ENCODE measurements at regions not wholly inside any gene's neighbourhood (a gene's known extent, or its start where the extent isn't known, plus 50 kb on each side); places are given as distances from the start of the nearest gene placed in this dataset.

DNA sequence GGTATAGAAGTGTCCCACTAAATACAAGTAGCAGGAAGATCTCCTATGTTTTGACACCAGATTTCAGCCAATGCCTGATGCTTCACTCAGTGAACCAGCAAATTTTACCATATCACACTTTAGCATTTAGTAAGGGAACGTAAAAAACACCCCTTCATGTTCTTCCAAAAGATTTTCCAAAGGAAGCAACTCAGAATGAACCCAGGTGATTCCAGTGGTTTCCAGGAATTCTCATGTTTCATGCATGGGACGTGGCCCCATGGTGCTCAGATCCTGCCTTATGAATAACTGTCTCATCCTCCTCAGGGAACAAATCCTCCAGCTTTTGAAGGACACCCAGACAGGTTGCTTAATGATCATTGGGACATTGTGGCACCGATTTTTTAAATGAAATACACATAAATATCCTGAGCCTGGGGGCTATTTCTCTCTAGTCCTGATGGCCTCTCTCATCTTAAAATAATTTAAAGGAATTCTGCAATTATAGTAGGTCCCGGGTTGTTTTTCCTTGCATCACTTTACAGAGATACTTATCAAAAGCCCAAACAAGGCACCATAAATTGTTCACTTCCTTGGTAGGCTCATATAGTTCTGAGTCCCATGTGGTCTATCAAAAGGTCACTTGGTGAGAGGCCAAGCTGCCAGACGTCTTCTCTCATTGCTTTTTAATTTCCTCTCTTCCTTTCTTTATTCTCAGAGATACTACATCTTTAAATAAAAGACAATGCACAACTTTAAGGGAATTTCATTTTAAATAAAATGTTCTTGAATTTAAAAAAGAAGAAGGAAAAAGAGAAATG, 261.0 kb downstream of the ZNF516 start:
- TF ChIP-seq, protein P1, sequence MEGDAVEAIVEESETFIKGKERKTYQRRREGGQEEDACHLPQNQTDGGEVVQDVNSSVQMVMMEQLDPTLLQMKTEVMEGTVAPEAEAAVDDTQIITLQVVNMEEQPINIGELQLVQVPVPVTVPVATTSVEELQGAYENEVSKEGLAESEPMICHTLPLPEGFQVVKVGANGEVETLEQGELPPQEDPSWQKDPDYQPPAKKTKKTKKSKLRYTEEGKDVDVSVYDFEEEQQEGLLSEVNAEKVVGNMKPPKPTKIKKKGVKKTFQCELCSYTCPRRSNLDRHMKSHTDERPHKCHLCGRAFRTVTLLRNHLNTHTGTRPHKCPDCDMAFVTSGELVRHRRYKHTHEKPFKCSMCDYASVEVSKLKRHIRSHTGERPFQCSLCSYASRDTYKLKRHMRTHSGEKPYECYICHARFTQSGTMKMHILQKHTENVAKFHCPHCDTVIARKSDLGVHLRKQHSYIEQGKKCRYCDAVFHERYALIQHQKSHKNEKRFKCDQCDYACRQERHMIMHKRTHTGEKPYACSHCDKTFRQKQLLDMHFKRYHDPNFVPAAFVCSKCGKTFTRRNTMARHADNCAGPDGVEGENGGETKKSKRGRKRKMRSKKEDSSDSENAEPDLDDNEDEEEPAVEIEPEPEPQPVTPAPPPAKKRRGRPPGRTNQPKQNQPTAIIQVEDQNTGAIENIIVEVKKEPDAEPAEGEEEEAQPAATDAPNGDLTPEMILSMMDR (IDR thresholded peaks at IDR 0.05; ENCODE audit: low read depth, low read length) = no peak
- DNase-seq (ENCODE audit: low read depth in 2 of 2) = no peak
- no peak overlapping the region for H3K4me3 ChIP-seq (replicated peaks in 1 of 2; ENCODE audit: low read depth in 2 of 2, low read length in 2 of 2)

DNA sequence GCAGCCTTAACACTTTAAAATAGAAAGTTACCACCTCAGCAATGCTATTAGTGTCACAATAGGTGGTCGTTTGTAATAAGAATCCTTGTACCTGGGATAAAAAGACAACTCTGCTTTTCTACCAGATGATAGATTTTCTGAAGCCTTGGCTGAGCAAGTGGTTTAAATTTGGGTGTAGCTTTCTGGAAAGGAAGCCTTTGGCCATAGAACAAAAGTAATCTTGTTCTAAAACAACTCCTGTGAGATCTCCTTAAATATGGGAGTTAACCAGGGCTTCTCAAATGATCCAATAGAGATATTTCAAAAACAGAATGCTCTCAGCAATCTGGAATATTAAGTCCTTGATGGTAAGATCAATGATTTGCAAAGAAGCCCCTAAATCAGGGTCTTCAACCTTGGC, 261.6 kb downstream of the ZNF516 start:
- TF ChIP-seq, protein P1 (IDR thresholded peaks at IDR 0.05; ENCODE audit: low read depth, low read length) = no peak
- DNase-seq (ENCODE audit: low read depth in 2 of 2) = no peak
- no peak overlapping the region for H3K4me3 ChIP-seq (replicated peaks in 1 of 2; ENCODE audit: low read depth in 2 of 2, low read length in 2 of 2)

DNA sequence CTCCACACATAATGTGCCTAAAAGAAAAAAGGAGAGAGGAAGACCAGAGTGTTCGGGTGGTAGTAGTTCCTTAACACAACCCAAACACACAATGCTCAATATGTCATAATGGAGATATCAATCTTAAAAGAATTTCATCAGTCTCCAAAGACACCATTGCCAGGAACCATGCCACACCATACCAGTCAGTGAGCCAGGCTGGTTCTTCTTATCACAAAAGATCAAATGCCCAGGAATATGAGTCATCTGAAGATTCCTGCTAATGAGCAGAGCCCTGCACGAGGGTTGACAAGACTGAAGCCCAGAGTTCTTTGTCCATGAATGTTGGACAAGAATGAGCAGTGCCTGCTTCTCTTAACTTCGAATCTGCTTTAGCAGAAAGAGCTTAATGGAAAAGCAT, 262.3 kb downstream of the ZNF516 start:
- DNase-seq (ENCODE audit: low read depth in 2 of 2) = no peak
- TF ChIP-seq, protein P1 (IDR thresholded peaks at IDR 0.05; ENCODE audit: low read depth, low read length) = no peak
- H3K4me3 ChIP-seq (replicated peaks in 1 of 2; ENCODE audit: low read depth in 2 of 2, low read length in 2 of 2) = no peak overlapping the region

DNA sequence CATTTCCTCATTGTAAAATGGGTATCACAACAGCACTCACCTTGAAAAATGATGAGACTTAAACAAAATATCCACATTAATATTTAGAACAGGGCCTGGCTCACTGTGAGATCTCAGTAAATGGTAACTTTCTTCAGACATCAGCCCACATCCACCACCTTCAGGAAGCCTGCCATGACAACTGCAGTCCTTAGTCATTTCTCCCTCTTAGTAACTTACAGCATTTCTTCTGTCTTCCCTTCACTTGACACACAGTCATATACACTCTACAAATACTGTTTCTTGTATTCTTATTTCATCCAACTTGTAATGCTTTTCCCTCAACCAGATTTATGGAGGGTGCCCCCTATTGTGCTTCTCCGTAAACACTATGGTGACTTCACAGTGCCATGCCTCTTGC, 263.0 kb downstream of the ZNF516 start:
- TF ChIP-seq, protein P1 (IDR thresholded peaks at IDR 0.05; ENCODE audit: low read depth, low read length) = no peak
- no peak overlapping the region for H3K4me3 ChIP-seq (replicated peaks in 1 of 2; ENCODE audit: low read depth in 2 of 2, low read length in 2 of 2)
- DNase-seq (ENCODE audit: low read depth in 2 of 2) = no peak

DNA sequence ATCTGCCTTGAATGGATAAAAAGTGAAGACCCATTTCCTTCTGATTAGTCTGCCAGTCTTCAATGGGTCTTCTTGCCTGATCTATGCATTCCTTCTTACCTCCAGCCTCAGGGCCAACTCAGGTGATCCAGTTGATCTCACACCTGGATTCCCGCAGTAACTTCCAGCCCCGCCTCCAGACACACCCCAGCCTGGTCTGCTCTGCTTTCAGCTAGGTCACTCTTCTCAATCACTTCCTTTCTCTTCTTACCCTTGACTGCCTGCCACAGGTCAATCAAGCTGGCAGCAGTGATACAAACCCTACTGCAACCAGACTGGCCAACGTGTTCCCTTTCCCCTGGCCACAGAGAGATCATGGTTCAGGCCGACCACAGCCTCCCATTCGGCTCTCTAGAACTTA, 263.6 kb downstream of the ZNF516 start:
- TF ChIP-seq, protein P1 (IDR thresholded peaks at IDR 0.05; ENCODE audit: low read depth, low read length) = no peak
- no peak for DNase-seq (ENCODE audit: low read depth in 2 of 2)
- no peak overlapping the region for H3K4me3 ChIP-seq (replicated peaks in 1 of 2; ENCODE audit: low read depth in 2 of 2, low read length in 2 of 2)

DNA sequence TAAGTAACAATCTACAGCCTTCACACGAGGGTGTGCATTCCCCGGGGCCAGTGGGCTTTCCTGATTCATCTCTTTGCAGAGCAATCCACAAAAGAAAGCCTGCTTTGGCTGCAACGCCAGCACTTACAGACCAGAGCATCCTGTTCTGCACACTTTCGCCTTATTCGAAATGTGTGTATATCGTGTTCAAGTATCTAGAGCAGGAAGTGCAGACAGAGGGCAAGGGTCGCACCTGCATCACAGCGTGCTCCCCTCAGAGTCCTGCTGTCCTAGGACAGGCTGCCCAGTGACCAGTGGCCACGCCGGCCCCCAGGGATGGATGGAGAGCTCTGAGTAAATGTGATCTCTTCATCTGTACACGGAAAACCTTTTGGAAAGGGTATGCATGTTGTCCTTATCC, 264.3 kb downstream of the ZNF516 start:
- no peak for DNase-seq (ENCODE audit: low read depth in 2 of 2)
- TF ChIP-seq, protein P1 (IDR thresholded peaks at IDR 0.05; ENCODE audit: low read depth, low read length) = no peak
- no peak overlapping the region for H3K4me3 ChIP-seq (replicated peaks in 1 of 2; ENCODE audit: low read depth in 2 of 2, low read length in 2 of 2)

DNA sequence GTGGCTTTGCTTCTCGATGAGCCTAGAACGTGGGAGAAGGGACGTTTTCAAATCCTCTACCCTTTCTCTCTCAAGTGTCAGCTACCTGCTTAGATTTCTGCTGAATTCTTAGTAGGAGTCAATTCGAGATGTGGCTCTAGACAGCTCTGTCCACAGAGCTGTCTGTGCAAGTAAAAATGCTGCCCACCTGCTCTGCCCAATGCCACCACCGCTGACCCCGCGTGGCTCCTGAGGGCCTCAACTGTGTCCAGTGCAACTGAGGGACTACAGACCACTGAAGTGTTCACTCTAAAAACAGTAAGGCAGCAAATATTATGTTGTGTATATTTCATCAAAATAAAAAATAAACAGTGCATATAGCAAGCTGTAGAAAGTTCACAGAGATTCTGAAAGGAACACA, 266.3 kb downstream of the ZNF516 start:
- no peak overlapping the region for H3K4me3 ChIP-seq (replicated peaks in 1 of 2; ENCODE audit: low read depth in 2 of 2, low read length in 2 of 2)
- no peak for DNase-seq (ENCODE audit: low read depth in 2 of 2)
- TF ChIP-seq, protein P1 (IDR thresholded peaks at IDR 0.05; ENCODE audit: low read depth, low read length) = no peak
